Prostate gland (tissue), 2 donors: ENCODE measurements at regions not wholly inside any gene's neighbourhood (a gene's known extent, or its start where the extent isn't known, plus 50 kb on each side); places are given as distances from the start of the nearest gene placed in this dataset.

Experiments used
- CTCF ChIP-seq, 4 experiments: fragments of 200-600 bp in 2 of 4; fragments of 450-650 bp in 2 of 4; sonication (generic) in 2 of 4; IDR thresholded peaks; 1 replicate in 3 of 4; 2 replicates in 1 of 4; pipeline ENCODE4 v1.5.1; 2016 to 2019; ENCODE audit warnings: antibody characterized with exemption in 4 of 4, mild to moderate bottlenecking in 2 of 4, moderate library complexity in 2 of 4
- POLR2A ChIP-seq: fragments of 450-650 bp; IDR thresholded peaks from one replicate; pipeline ENCODE4 v1.6.1; 2016; ENCODE audit warnings: antibody characterized with exemption, mild to moderate bottlenecking

GRCh38 chr3:25074149-25074548 is 353.9 kb upstream of the RARB start:
- TF ChIP-seq CTCF (IDR thresholded peaks at IDR 0.05) (no peak), POLR2A (no peak)
